GM20000 (cell line): ENCODE measurements at regions not wholly inside any gene's neighbourhood (a gene's known extent, or its start where the extent isn't known, plus 50 kb on each side); places are given as distances from the start of the nearest gene placed in this dataset.

Experiments
- DNase-seq: peaks from one replicate; pipeline ENCODE4 v3.0.0; 2012; ENCODE audit warnings: low spot score
- CTCF ChIP-seq: IDR thresholded peaks from 2 replicates; pipeline ENCODE4 v1.5.1; 2012; ENCODE audit warnings: mild to moderate bottlenecking, control low read depth; ENCODE audit errors: extremely low read depth, missing control alignments

DNA sequence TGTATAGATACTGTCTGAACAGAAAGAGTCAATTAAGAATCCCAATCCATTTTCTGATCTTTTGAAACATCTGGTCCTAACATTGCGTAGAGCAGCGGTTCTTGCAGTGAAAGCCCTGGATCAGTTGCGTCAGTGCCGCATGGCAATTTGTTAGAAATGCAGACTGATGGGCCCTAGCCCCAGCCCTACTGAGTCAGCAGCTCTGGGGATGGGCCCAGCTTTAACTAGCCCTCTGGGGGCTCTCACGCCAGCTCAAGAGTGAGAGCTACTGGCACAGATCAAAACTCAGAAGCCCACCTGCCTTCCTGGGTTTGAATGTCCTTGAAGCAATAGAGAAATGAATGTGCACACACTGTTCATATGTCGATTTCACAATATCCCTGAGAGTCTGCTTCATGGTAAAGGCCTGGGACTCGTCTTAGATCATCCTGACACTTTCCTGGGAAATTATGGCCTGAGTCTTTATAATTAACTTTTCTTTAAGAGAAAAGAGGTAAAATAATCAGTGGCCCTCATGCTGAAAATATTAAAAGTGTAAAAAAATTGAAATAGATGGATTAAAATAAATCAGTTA is 206.8 kb upstream of the TMTC4 start:
- DNase-seq = no peak
- no peak for TF ChIP-seq CTCF

DNA sequence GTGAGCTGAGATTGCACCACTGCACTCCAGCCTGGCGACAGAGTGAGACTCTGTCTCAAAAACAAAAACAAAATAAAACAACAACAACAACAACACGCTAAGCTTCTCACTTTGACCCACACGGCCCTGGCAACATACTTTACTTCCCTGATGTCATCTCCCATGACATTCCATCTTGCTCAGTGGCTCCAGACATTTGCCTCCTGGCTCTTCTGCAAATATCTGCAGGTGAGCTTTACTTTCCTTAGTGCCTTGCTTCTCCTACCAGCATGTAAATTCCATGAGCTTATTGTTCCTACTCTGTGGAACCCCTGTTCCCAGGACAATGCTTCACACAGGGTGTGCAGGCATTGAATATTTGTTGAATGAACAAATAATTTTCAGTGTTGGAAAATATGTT is 205.6 kb upstream of the TMTC4 start:
- DNase-seq = no peak
- no peak for TF ChIP-seq CTCF

DNA sequence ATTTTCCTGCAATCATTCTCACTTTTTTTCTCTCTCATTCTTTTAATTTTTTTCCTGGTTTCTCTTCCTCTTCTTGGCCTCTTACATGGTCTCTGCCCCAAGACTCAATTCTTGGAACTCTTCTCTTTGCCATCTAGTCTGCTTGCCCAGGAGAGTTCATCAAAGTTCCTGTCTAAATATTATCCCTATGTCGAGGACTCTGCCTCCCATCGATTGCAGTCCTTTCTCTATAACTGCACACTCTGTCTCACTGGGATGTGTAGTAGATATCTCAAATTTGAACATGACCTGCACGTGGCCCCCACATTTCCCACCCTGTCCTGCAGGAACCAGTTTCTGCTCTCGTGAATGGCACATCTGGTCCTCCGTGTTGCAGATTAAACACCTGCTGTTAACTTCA is 204.7 kb upstream of the TMTC4 start:
- TF ChIP-seq CTCF = no peak
- DNase-seq = no peak

DNA sequence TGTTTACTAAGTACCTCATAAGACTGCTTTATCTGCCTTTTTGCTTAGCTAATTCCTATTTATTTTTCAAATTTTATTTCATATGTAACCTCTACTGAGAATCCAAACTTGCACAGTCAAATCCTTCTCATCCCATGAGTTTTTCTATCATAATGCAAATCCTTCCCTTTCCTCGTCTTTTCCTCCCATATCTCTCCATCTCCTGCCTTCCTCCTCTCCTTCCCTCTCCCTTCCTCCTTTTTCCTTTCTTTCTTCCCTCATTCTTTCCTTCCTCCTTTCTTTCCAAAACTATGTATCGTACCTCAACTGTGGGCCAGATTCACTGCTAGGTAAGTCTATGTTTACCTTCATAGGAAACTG is 201.4 kb upstream of the TMTC4 start:
- TF ChIP-seq CTCF = no peak
- no peak for DNase-seq

DNA sequence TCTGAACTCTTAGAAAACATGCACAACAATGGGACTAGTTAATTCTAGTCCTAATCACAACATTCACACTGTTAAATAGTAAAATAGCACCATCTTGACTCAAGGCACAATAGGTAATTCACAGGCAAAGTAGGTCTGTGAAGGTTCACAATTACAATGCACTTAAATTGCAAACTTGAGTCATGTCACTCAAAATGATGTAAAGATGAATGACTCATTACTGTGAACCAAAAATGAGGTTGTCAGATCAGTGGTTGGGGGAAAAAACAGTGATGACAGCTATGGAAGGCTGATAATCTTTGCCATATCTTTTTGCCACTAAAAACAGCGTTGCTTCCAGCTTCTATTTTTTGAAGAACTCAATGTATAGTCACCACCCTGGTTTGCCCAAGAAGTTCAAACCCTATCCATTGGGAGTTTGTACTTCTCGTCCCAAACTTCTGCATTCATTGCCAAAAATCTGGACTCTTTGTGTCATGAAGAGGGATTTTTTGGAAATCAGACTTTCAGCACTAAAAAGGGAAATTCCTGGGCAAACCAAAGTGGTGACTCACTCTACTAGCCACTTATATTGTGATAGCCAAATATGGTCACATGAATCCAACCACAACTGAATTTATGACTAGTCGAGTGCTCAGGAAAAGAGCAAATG is 200.9 kb upstream of the TMTC4 start:
- no peak for TF ChIP-seq CTCF
- no peak for DNase-seq

- DNase-seq = no peak
- no peak for TF ChIP-seq CTCF
Measured at GRCh38 chr13:100872761-100873160, 198.2 kb upstream of the TMTC4 start.

GRCh38 chr13:100870898-100871297 is 196.3 kb upstream of the TMTC4 start:
- no peak for DNase-seq
- TF ChIP-seq CTCF = no peak
